Stimulated activated CD8-positive, alpha-beta memory T cell treated with anti-CD3 and anti-CD28 coated beads, Interleukin-4, amount 100 ng/mL, for 4 hours (primary cell): ENCODE measurements at regions not wholly inside any gene's neighbourhood (a gene's known extent, or its start where the extent isn't known, plus 50 kb on each side); places are given as distances from the start of the nearest gene placed in this dataset.
"Not testable (repeated sequence)": the region's sequence is repeated elsewhere in the genome, so short reads cannot be mapped to it uniquely, and the experiment has no call there.

ENCODE experiments used
- DNase-seq, 2 donors: peaks; one replicate each; pipeline ENCODE4 v3.0.0-alpha.2; 2020; ENCODE audit warnings: low read depth in 2 of 2, low spot score in 1 of 2

GRCh38 chr15:44904651-44905340, 51.7 kb upstream of the TERB2 start:
- not testable (repeated sequence) for DNase-seq
